ENCODE measurements at regions not wholly inside any gene's neighbourhood (a gene's known extent, or its start where the extent isn't known, plus 50 kb on each side); places are given as distances from the start of the nearest gene placed in this dataset.
"Not testable (repeated sequence)": the region's sequence is repeated elsewhere in the genome, so short reads cannot be mapped to it uniquely, and the experiment has no call there.

DNA sequence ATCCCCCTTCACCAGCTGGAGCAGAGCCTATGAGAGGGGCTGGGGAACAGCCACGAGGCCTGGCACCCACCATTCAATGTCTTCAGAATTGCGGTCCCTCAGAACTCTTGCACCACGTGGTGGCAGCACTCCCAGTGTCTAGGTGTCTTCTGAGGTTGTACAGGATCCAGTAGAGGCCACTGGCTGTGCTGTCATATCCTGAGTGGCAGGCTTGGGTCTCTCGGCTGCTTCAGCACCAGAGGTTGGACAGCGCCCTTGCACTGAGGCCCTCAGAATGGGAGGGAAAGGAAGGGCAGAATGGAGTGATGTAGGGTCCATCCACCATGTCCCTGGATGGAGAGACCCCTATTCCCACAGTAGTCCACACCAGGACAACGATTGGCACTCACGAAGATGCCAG, 112.0 kb upstream of the TEKT4 start:
- H3K4me1 ChIP-seq: no peaks in the 10 kb centered on the region
- no peaks in the 10 kb centered on the region for H3K9me3 ChIP-seq
- intact Hi-C loops (cut with DNase I; ENCODE audit: low total_unique reads): no loop called here
- peak; percentile 28 for DNase-seq
- 43 to 52% methylated on average over 7 of the region's 7 CpGs for WGBS, 2 donors
- H3K27me3 ChIP-seq: no peaks in the 10 kb centered on the region
- H3K36me3 ChIP-seq (ENCODE audit: low read depth, missing control alignments): no peaks in the 10 kb centered on the region
- H3K27ac ChIP-seq: no peak overlapping the region
- H3K4me3 ChIP-seq: no peak overlapping the region
- TF ChIP-seq POLR2A (IDR thresholded peaks at IDR 0.05): no peak
- TF ChIP-seq, protein P1, sequence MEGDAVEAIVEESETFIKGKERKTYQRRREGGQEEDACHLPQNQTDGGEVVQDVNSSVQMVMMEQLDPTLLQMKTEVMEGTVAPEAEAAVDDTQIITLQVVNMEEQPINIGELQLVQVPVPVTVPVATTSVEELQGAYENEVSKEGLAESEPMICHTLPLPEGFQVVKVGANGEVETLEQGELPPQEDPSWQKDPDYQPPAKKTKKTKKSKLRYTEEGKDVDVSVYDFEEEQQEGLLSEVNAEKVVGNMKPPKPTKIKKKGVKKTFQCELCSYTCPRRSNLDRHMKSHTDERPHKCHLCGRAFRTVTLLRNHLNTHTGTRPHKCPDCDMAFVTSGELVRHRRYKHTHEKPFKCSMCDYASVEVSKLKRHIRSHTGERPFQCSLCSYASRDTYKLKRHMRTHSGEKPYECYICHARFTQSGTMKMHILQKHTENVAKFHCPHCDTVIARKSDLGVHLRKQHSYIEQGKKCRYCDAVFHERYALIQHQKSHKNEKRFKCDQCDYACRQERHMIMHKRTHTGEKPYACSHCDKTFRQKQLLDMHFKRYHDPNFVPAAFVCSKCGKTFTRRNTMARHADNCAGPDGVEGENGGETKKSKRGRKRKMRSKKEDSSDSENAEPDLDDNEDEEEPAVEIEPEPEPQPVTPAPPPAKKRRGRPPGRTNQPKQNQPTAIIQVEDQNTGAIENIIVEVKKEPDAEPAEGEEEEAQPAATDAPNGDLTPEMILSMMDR (IDR thresholded peaks at IDR 0.05): no peak

DNA sequence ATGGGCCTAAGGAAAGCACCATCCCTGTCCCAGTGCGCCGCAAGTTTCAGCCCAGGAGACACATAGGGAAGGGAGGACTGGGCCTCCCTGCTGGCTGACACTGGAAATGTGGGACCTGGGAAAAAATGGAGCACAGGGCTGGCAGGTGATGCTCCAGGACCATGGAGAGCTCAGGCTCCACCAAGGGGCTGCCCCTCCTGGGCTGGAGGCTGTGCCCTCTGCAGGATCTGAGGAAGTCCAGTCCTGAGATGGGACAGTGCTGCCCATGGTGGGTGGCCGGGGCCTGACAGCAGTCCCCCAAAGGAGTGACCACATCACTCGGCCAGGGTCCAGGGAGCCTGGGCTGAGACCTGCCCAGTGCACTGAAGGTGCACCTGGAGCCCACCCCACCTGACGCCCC, 108.6 kb upstream of the TEKT4 start:
- Histone ChIP-seq H3K9me3 (no peaks in the 10 kb centered on the region), H3K36me3 (ENCODE audit: low read depth, missing control alignments) (no peaks in the 10 kb centered on the region), H3K27ac (no peak overlapping the region), H3K4me3 (no peak overlapping the region), H3K27me3 (no peaks in the 10 kb centered on the region), H3K4me1 (no peaks in the 10 kb centered on the region)
- DNase-seq: no peak
- 81 to 83% methylated on average over 4 to 5 of the region's 5 CpGs for WGBS, 2 donors
- intact Hi-C loops (cut with DNase I; ENCODE audit: low total_unique reads): no loop called here
- TF ChIP-seq, protein P1 (IDR thresholded peaks at IDR 0.05): no peak
- no peak for TF ChIP-seq POLR2A (IDR thresholded peaks at IDR 0.05)

DNA sequence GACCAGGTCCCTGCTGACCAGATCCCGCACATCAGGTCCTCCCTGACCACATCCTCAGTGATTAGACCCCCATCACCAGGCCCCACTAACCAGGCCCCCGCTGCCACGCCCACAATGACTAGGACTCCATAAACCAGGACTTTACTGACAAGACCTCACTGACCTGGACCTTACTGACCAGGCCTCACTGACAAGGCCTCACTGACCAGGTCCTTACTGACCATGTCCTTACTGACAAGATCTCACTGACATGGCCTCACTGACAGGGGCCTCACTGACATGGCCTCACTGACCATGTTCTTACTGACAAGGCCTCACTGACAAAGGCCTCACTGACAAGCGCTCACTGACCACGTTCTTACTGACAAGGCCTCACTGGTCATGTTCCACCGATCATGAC, 107.9 kb upstream of the TEKT4 start:
- H3K27me3 ChIP-seq: no peaks in the 10 kb centered on the region
- intact Hi-C loops (cut with DNase I; ENCODE audit: low total_unique reads): no loop called here
- H3K9me3 ChIP-seq: no peaks in the 10 kb centered on the region
- H3K27ac ChIP-seq: no peak overlapping the region
- no peak for DNase-seq
- no peak overlapping the region for H3K4me3 ChIP-seq
- WGBS, 2 donors: 88 to 89% methylated on average over 4 to 6 of the region's 6 CpGs
- TF ChIP-seq, protein P1 (IDR thresholded peaks at IDR 0.05): no peak
- no peak for TF ChIP-seq POLR2A (IDR thresholded peaks at IDR 0.05)
- H3K4me1 ChIP-seq: no peaks in the 10 kb centered on the region
- no peaks in the 10 kb centered on the region for H3K36me3 ChIP-seq (ENCODE audit: low read depth, missing control alignments)

DNA sequence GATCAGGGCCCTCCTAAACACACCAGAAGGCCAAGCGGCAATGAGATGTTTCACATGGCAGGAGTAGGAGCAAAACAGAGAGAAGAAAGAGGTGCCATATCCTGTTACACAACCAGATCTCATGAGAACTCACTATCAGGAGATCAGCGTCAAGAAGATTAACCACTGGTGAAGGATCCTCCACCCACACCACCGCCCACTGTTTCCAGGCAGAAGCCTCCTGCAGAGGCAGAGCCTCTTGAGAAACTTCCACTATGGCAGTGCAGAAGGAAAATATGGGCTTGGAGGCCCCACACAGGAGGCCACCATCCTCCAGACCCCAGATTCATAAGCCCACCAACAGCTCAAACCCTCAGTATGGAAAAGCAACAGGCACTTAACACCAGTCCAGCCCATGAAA, 106.9 kb upstream of the TEKT4 start:
- H3K27ac ChIP-seq; H3K9me3 ChIP-seq; H3K4me1 ChIP-seq; intact Hi-C loops (cut with DNase I; ENCODE audit: low total_unique reads); H3K36me3 ChIP-seq (ENCODE audit: low read depth, missing control alignments); H3K27me3 ChIP-seq; DNase-seq; H3K4me3 ChIP-seq: not testable (repeated sequence)
- 81 to 87% methylated on average over 3 of the region's 3 CpGs for WGBS, 2 donors

DNA sequence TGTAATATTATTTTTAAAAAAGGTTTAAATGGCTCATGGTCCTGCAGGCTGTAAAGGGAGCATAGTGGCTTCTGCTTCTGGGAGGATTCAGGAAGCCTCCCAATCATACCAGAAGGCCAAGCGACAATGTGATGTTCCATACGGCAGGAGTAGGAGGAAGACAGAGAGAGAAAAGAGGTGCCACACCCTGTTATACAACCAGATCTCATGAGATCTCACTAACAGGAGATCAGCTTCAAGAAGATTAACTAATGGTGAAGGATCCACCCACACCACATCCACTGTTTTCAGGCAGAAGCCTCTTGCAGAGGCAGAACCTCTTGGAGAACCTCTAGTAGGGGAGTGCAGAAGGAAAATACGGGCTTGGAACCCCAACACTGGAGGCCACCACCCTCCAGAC, 103.9 kb upstream of the TEKT4 start:
- intact Hi-C loops (cut with DNase I; ENCODE audit: low total_unique reads): no loop called here
- no peak for DNase-seq
- no peak overlapping the region for H3K4me3 ChIP-seq
- 81 to 99% methylated on average over 3 of the region's 3 CpGs for WGBS, 2 donors
- H3K27ac ChIP-seq: no peak overlapping the region
- no peaks in the 10 kb centered on the region for H3K36me3 ChIP-seq (ENCODE audit: low read depth, missing control alignments)
- no peaks in the 10 kb centered on the region for H3K27me3 ChIP-seq
- H3K4me1 ChIP-seq: no peaks in the 10 kb centered on the region
- H3K9me3 ChIP-seq: no peaks in the 10 kb centered on the region
- TF ChIP-seq, protein P1 (IDR thresholded peaks at IDR 0.05): no peak
- TF ChIP-seq POLR2A (IDR thresholded peaks at IDR 0.05): no peak

Measured in testis (tissue), 2 donors.